Inflammatory macrophage treated with lipopolysaccharide for 4 hours (primary cell): ENCODE measurements at regions not wholly inside any gene's neighbourhood (a gene's known extent, or its start where the extent isn't known, plus 50 kb on each side); places are given as distances from the start of the nearest gene placed in this dataset.
"Not testable (repeated sequence)": the region's sequence is repeated elsewhere in the genome, so short reads cannot be mapped to it uniquely, and the experiment has no call there.

ENCODE experiments used
- DNase-seq: peaks from one replicate; pipeline ENCODE4 v3.0.0-alpha.2; 2020

- no peak for DNase-seq
Measured at GRCh38 chr20:23148731-23149570, 62.8 kb upstream of the CD93 start.

- DNase-seq: peak; percentile 97
Measured at GRCh38 chr20:23147964-23148730, 62.0 kb upstream of the CD93 start.

GRCh38 chr20:23147647-23147963, 61.5 kb upstream of the CD93 start:
- DNase-seq: no peak

GRCh38 chr20:23146857-23147637, 60.9 kb upstream of the CD93 start:
- DNase-seq: no peak

- DNase-seq: no peak
Measured at GRCh38 chr20:23146181-23146580, 60.1 kb upstream of the CD93 start.

- DNase-seq: peak; percentile 76
Measured at GRCh38 chr20:23145281-23145700, 59.2 kb upstream of the CD93 start.

GRCh38 chr20:23144856-23145255, 58.7 kb upstream of the CD93 start:
- DNase-seq: no peak

- no peak for DNase-seq
Measured at GRCh38 chr20:23143986-23144690, 58.0 kb upstream of the CD93 start.

- DNase-seq: peak; percentile 95
Measured at GRCh38 chr20:23143098-23143497, 57.0 kb upstream of the CD93 start.

- peak; percentile 87 for DNase-seq
Measured at GRCh38 chr20:23142162-23143050, 56.3 kb upstream of the CD93 start.

- DNase-seq: no peak
Measured at GRCh38 chr20:23141450-23142161, 55.5 kb upstream of the CD93 start.

GRCh38 chr20:23140991-23141390, 54.9 kb upstream of the CD93 start:
- peak; percentile 86 for DNase-seq

- DNase-seq: not testable (repeated sequence)
Measured at GRCh38 chr20:23139984-23140383, 53.9 kb upstream of the CD93 start.

- DNase-seq: no peak
Measured at GRCh38 chr20:23139524-23139923, 53.4 kb upstream of the CD93 start.

GRCh38 chr20:23138682-23139081, 52.6 kb upstream of the CD93 start:
- DNase-seq: no peak

- DNase-seq: no peak
Measured at GRCh38 chr20:23138226-23138625, 52.1 kb upstream of the CD93 start.

GRCh38 chr20:23136893-23137745, 51.0 kb upstream of the CD93 start:
- DNase-seq: no peak

GRCh38 chr20:23135449-23136420, 49.6 kb upstream of the CD93 start:
- DNase-seq: peak; percentile 86
